Ishikawa (cell line): ENCODE measurements at regions not wholly inside any gene's neighbourhood (a gene's known extent, or its start where the extent isn't known, plus 50 kb on each side); places are given as distances from the start of the nearest gene placed in this dataset.
A peak's percentile ranks its signal among the peaks of the same experiment; 100 is the strongest.

ENCODE experiments used
- CEBPB ChIP-seq: IDR thresholded peaks from 2 replicates; pipeline ENCODE4 v1.6.1; 2012
- CREB1 ChIP-seq: IDR thresholded peaks from 2 replicates; pipeline ENCODE4 v1.6.1; 2012; ENCODE audit warnings: low read depth
- EGR1 ChIP-seq: IDR thresholded peaks from 2 replicates; pipeline ENCODE4 v1.6.1; 2012
- EP300 ChIP-seq: IDR thresholded peaks from 2 replicates; pipeline ENCODE4 v1.6.1; 2012; ENCODE audit warnings: borderline replicate concordance
- FOXM1 ChIP-seq: IDR thresholded peaks from 2 replicates; pipeline ENCODE4 v1.6.1; 2012; ENCODE audit warnings: low read depth, borderline replicate concordance
- MAX ChIP-seq: IDR thresholded peaks from 2 replicates; pipeline ENCODE4 v1.6.1; 2012
- NFIC ChIP-seq: IDR thresholded peaks from 2 replicates; pipeline ENCODE4 v1.6.1; 2012
- RAD21 ChIP-seq: IDR thresholded peaks from 2 replicates; pipeline ENCODE4 v1.6.1; 2012; ENCODE audit warnings: low read depth
- REST ChIP-seq: IDR thresholded peaks from 2 replicates; pipeline ENCODE4 v1.6.1; 2012; ENCODE audit warnings: low read depth, mild to moderate bottlenecking
- TAF1 ChIP-seq: IDR thresholded peaks from 2 replicates; pipeline ENCODE4 v1.6.1; 2012; ENCODE audit warnings: low read depth, mild to moderate bottlenecking
- TCF12 ChIP-seq: IDR thresholded peaks from 2 replicates; pipeline ENCODE4 v1.6.1; 2012; ENCODE audit warnings: low read depth
- TEAD4 ChIP-seq: IDR thresholded peaks from 2 replicates; pipeline ENCODE4 v1.6.1; 2012
- USF1 ChIP-seq: IDR thresholded peaks from 2 replicates; pipeline ENCODE4 v1.6.1; 2012
- YY1 ChIP-seq: IDR thresholded peaks from 2 replicates; pipeline ENCODE4 v1.6.1; 2012; ENCODE audit warnings: low read depth
- ZBTB7A ChIP-seq: IDR thresholded peaks from 2 replicates; pipeline ENCODE4 v1.6.1; 2012; ENCODE audit warnings: low read depth

- TF ChIP-seq YY1 = no peak
- TF ChIP-seq FOXM1 = no peak
- TF ChIP-seq CEBPB = no peak
- TF ChIP-seq EP300 = no peak
- no peak for TF ChIP-seq TEAD4
- TF ChIP-seq RAD21 = no peak
- TF ChIP-seq NFIC = no peak
- no peak for TF ChIP-seq CREB1
- TF ChIP-seq TAF1 = no peak
- TF ChIP-seq REST = no peak
- TF ChIP-seq MAX = no peak
- TF ChIP-seq TCF12 = no peak
- TF ChIP-seq ZBTB7A = no peak
These were observed 155.0 kb downstream of the WT1 start for GRCh38 chr11:32280339-32280738.

GRCh38 chr11:32288276-32288675 is 147.1 kb downstream of the WT1 start:
- no peak for TF ChIP-seq FOXM1
- no peak for TF ChIP-seq CREB1
- TF ChIP-seq RAD21 = no peak
- TF ChIP-seq TCF12 = no peak
- no peak for TF ChIP-seq REST

GRCh38 chr11:32289701-32290100 is 145.6 kb downstream of the WT1 start:
- TF ChIP-seq RAD21 (no peak), NFIC (no peak), ZBTB7A (no peak), TCF12 (no peak), CREB1 (no peak), TEAD4 (no peak), YY1 (no peak), FOXM1 (no peak), USF1 (no peak)

GRCh38 chr11:32290783-32291182 is 144.6 kb downstream of the WT1 start:
- no peak for TF ChIP-seq YY1
- TF ChIP-seq MAX = no peak
- no peak for TF ChIP-seq RAD21
- no peak for TF ChIP-seq ZBTB7A
- no peak for TF ChIP-seq CREB1
- no peak for TF ChIP-seq TCF12
- no peak for TF ChIP-seq REST
- no peak for TF ChIP-seq TEAD4
- TF ChIP-seq TAF1 = no peak
- no peak for TF ChIP-seq USF1
- no peak for TF ChIP-seq FOXM1

GRCh38 chr11:32297611-32298011 is 137.7 kb downstream of the WT1 start:
- TF ChIP-seq EGR1 = no peak
- TF ChIP-seq RAD21 = peak; percentile 35
